ENCODE measurements at regions not wholly inside any gene's neighbourhood (a gene's known extent, or its start where the extent isn't known, plus 50 kb on each side); places are given as distances from the start of the nearest gene placed in this dataset.

DNA sequence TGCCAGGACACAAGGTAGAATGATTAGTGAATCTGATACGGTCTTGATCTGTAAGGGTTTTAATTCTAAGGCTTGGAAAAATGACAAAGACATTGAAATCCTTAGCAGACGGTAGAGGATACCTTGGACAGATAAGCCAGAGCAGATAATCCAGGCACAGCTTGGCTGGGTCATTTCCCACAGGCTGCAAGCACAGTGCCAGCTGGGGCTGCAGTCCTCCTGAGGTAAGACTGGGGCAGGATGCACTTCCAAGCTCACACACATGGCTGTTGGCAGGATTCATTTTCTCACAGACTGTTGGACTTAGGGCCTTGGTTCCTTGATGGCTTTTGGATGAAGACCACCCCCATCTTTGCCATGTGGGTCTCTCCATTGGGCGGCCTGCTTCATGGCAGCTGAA lies 63.2 kb upstream of the BMPER start:
- TF ChIP-seq, protein P1, sequence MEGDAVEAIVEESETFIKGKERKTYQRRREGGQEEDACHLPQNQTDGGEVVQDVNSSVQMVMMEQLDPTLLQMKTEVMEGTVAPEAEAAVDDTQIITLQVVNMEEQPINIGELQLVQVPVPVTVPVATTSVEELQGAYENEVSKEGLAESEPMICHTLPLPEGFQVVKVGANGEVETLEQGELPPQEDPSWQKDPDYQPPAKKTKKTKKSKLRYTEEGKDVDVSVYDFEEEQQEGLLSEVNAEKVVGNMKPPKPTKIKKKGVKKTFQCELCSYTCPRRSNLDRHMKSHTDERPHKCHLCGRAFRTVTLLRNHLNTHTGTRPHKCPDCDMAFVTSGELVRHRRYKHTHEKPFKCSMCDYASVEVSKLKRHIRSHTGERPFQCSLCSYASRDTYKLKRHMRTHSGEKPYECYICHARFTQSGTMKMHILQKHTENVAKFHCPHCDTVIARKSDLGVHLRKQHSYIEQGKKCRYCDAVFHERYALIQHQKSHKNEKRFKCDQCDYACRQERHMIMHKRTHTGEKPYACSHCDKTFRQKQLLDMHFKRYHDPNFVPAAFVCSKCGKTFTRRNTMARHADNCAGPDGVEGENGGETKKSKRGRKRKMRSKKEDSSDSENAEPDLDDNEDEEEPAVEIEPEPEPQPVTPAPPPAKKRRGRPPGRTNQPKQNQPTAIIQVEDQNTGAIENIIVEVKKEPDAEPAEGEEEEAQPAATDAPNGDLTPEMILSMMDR (IDR thresholded peaks at IDR 0.05): no peak
- TF ChIP-seq POLR2A (IDR thresholded peaks at IDR 0.05): no peak
